ENCODE measurements at regions not wholly inside any gene's neighbourhood (a gene's known extent, or its start where the extent isn't known, plus 50 kb on each side); places are given as distances from the start of the nearest gene placed in this dataset.

GRCh38 chr1:106619827-106620134, 436.7 kb upstream of the PRMT6 start:
- Mint-ChIP-seq H3K4me1 (no peaks in the 10 kb centered on the region), H3K36me3 (ENCODE audit: low read depth) (no peaks in the 10 kb centered on the region), H3K4me3 (no peak overlapping the region), H3K27me3 (ENCODE audit: low read depth) (no peaks in the 10 kb centered on the region), H3K9me3 (peaks cover 2% of the 10 kb centered on the region), H3K27ac (no peak overlapping the region)
- TF ChIP-seq, protein P1, sequence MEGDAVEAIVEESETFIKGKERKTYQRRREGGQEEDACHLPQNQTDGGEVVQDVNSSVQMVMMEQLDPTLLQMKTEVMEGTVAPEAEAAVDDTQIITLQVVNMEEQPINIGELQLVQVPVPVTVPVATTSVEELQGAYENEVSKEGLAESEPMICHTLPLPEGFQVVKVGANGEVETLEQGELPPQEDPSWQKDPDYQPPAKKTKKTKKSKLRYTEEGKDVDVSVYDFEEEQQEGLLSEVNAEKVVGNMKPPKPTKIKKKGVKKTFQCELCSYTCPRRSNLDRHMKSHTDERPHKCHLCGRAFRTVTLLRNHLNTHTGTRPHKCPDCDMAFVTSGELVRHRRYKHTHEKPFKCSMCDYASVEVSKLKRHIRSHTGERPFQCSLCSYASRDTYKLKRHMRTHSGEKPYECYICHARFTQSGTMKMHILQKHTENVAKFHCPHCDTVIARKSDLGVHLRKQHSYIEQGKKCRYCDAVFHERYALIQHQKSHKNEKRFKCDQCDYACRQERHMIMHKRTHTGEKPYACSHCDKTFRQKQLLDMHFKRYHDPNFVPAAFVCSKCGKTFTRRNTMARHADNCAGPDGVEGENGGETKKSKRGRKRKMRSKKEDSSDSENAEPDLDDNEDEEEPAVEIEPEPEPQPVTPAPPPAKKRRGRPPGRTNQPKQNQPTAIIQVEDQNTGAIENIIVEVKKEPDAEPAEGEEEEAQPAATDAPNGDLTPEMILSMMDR (IDR thresholded peaks at IDR 0.05; ENCODE audit: unreplicated experiment in 3 of 3) = no peak

DNA sequence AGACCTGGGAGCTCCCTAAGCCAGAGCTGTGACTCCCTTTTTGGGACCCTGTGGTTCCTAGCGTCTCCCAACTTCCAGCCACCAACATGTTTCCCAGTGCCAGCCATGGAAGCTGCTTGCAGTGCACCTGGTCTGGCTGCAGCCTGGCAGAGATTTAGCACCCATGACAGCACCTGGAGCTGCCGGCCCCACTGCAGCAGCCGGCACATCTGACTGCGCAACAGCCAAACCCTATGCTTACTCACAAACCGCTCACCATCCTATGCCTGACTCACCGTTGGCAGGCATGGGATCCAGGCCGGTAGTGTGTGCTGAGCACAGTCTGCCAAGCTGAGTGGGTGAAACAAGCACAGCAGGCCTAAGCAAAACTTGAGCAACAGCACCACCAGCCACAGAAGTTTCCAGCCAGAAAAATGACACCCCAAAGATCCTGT, 435.9 kb upstream of the PRMT6 start:
- Mint-ChIP-seq H3K36me3 (ENCODE audit: low read depth) (no peaks in the 10 kb centered on the region), H3K4me1 (no peaks in the 10 kb centered on the region), H3K9me3 (peaks cover 4% of the 10 kb centered on the region), H3K27me3 (ENCODE audit: low read depth) (no peaks in the 10 kb centered on the region), H3K4me3 (no peak overlapping the region), H3K27ac (no peak overlapping the region)
- TF ChIP-seq, protein P1 (IDR thresholded peaks at IDR 0.05; ENCODE audit: unreplicated experiment in 3 of 3) = no peak

GRCh38 chr1:106621853-106622252, 434.6 kb upstream of the PRMT6 start:
- no peaks in the 10 kb centered on the region for H3K36me3 Mint-ChIP-seq (ENCODE audit: low read depth)
- H3K9me3 Mint-ChIP-seq = peaks cover 8% of the 10 kb centered on the region
- no peaks in the 10 kb centered on the region for H3K27me3 Mint-ChIP-seq (ENCODE audit: low read depth)
- H3K27ac Mint-ChIP-seq = peak overlapping the region in 1 of 3 experiments; percentile 76
- H3K4me1 Mint-ChIP-seq = no peaks in the 10 kb centered on the region
- no peak overlapping the region for H3K4me3 Mint-ChIP-seq
- TF ChIP-seq, protein P1 (IDR thresholded peaks at IDR 0.05; ENCODE audit: unreplicated experiment in 3 of 3) = no peak

DNA sequence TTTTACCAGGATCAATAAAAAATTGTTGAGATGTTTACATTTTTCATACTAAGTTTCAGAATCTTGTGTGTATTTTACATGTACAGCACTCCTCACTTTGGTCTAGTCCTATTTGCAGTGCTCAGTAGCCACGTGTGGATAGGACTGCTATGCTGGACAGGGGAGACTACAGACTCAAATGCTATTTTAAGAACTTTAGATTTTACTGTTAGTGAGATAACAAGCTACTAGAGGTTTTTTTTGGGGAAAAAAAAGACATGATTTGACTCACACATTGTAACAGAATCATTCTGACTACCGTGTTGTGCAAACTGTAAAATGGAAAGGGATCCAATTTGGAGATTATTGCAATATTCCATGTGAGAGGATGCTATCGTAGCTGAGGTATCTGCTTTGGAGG, 418.9 kb upstream of the PRMT6 start:
- TF ChIP-seq, protein P1 (IDR thresholded peaks at IDR 0.05; ENCODE audit: unreplicated experiment in 3 of 3) = no peak
- no peak overlapping the region for H3K4me3 Mint-ChIP-seq
- no peak overlapping the region for H3K27ac Mint-ChIP-seq
- no peaks in the 10 kb centered on the region for H3K4me1 Mint-ChIP-seq
- no peaks in the 10 kb centered on the region for H3K36me3 Mint-ChIP-seq (ENCODE audit: low read depth)
- H3K27me3 Mint-ChIP-seq (ENCODE audit: low read depth) = no peaks in the 10 kb centered on the region
- H3K9me3 Mint-ChIP-seq = no peaks in the 10 kb centered on the region

- H3K27ac Mint-ChIP-seq = no peak overlapping the region
- no peaks in the 10 kb centered on the region for H3K9me3 Mint-ChIP-seq
- TF ChIP-seq, protein P1 (IDR thresholded peaks at IDR 0.05; ENCODE audit: unreplicated experiment in 3 of 3) = no peak
- no peaks in the 10 kb centered on the region for H3K27me3 Mint-ChIP-seq (ENCODE audit: low read depth)
- no peak overlapping the region for H3K4me3 Mint-ChIP-seq
- no peaks in the 10 kb centered on the region for H3K4me1 Mint-ChIP-seq
- H3K36me3 Mint-ChIP-seq (ENCODE audit: low read depth) = no peaks in the 10 kb centered on the region
Observed at GRCh38 chr1:106646261-106646784, 410.2 kb upstream of the PRMT6 start.

GRCh38 chr1:106646816-106647215, 409.7 kb upstream of the PRMT6 start:
- TF ChIP-seq, protein P1 (IDR thresholded peaks at IDR 0.05; ENCODE audit: unreplicated experiment in 3 of 3) = no peak
- H3K9me3 Mint-ChIP-seq = no peaks in the 10 kb centered on the region
- no peaks in the 10 kb centered on the region for H3K4me1 Mint-ChIP-seq
- H3K4me3 Mint-ChIP-seq = no peak overlapping the region
- H3K36me3 Mint-ChIP-seq (ENCODE audit: low read depth) = no peaks in the 10 kb centered on the region
- H3K27me3 Mint-ChIP-seq (ENCODE audit: low read depth) = no peaks in the 10 kb centered on the region
- H3K27ac Mint-ChIP-seq = no peak overlapping the region
